GM04503 (cell line): ENCODE measurements at regions not wholly inside any gene's neighbourhood (a gene's known extent, or its start where the extent isn't known, plus 50 kb on each side); places are given as distances from the start of the nearest gene placed in this dataset.
"Not testable (repeated sequence)": the region's sequence is repeated elsewhere in the genome, so short reads cannot be mapped to it uniquely, and the experiment has no call there.

Experiments used
- DNase-seq: peaks from one replicate; pipeline ENCODE4 v3.0.0-alpha.2; 2012; ENCODE audit warnings: low read depth

DNA sequence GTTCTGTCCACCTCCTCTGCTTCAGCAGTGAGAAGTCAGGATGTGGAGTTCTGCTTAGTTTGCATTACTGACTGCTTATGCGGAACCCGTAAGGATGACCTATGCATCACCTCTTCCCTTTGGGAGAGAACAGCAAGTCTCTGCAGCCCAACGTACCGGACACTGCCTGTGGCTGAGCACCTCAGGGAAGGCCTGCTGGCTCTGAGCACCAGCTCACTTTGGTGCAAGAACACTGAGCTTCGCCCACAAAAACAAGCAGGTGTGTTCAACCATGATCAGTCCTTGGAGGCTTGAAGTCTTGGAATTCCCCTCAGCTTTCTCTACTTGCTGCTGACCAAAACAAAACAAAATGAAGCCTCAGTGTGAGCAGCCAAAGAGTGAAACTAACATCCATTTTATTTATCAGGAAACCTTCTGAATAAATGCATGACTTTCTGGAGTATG, 52.7 kb upstream of the NCK2 start:
- DNase-seq, result no peak

DNA sequence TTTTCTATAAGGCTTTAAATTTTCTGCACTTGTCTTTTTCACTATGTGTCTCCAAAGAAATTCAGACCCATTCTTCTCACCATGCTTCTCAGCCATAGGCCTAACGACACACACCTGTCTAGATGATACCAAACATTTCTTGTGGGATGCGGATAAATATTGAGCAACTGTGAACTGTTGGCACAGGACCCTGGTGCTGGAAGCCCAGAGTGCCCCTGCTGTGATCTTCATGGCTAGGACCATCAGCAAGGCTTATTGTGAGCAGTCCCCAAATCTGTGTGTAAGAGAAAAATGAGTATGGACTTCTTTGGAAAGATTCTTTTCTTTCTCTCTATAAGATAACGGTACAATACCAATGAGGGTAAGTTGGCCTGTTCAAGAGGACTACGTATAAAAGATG, 54.1 kb upstream of the NCK2 start:
- DNase-seq, result no peak

DNA sequence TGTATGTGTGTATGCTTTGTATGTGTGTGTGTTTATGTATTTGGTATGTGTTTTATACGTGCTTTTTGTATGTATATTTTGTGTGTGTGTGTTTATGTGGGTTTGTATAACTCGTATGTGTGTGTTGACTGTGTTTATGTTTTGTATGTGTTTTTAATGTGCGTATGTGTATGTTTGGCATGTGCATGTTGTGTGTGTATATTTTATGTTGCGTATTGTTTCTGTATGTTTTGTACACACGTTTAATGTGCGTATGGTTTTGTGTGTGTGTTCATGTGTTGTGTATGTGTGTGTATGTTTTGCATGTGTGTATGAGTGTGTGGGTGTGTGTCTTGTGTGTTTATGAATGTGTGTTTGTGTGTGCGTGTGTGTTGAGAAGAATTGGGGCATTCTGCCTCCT, 55.2 kb upstream of the NCK2 start:
- no peak for DNase-seq

DNA sequence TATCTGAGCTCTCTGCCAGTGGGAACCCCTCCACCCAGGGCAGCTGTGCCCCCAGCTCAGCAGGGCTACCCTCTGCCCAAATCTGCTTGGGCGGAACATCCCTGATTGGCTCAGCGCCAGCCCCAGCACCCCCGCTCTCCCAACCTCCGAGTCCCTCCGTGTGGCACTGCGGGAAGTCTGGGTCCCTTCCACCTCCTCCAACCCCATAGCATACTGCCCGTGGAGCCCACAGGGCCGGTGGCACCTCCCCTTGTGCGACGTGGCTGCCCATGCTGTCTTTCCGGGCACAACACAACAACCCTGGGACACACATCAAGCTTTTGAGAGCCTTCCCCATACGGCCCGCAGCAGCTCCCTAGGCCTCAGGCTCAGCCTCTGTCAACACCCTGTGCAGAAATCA, 55.8 kb upstream of the NCK2 start:
- no peak for DNase-seq

DNA sequence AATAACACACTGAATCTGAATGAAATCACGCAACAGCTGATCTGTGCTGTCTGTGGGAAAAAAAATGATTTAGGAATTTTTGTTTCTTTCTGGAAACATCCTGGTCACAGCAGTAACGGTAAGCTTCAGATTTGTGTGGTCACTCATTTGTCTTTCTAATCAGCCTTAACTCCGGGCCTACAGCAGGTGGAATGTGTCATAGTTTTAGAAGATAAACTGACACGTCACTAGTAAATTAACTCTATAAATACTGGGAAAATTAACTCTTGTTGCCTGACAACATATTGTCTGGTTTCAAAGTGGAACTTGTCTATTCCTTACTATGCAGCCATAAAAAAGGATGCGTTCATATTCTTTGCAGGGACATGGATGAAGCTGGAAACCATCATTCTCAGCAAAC, 58.1 kb upstream of the NCK2 start:
- DNase-seq, result no peak

DNA sequence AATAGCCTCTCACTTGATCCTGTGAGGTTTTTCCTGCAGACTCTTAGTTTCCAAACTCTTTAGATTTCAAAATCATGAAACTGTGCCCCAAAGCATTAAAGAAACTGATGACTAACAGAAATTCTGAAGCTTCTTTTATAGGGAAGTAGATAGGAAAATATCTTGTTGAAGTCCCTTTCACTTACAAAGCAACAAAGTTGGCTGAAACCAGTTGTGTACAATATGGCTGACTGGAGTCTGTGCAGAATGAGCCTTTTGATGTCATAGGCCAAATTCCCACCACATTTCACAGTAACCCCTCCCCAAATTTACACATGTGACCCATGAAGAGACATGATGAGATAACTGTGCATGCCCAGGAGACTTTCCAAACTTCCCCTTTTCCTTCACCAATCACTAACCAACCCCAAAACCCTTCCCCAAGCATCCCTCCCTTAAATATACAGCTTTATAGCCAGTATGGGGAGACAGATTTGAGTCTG, 61.7 kb upstream of the NCK2 start:
- no peak for DNase-seq

DNA sequence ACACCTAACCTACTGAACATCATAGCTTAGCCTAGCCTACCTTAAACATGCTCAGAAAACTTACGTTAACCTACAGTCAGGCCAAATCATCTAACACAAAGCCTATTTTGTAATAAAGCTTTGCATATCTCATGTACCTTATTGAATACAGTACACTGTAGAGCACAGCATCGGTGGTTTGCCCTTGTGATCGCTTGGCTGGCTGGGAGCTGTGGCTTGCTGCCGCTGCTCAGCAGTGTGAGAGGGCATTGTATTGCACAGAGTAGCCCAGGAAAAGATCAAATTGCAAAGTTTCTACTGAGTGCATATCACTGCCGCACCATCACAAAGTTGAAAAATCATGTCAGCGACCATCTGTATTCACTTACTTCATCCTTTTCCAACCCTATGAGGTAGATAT, 62.3 kb upstream of the NCK2 start:
- no peak for DNase-seq

DNA sequence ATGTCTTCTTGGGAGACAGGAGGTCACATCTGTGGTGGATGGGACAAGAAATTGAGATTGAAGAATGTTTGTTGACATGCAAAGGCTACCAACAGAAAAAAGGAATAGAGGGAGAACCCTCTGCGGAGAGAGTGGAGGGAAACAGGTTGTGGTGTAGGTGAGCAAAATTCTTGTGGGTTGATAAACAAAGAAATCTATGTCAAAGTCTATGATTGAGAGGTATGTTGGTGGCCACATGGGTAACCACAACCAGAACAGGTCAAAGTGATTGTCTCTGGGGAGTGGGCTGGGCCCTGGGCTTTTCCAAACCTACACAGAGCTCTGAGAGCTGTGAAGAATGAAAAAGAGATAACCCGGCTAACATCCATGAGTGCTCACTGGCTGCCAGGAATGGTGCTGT, 62.8 kb upstream of the NCK2 start:
- no peak for DNase-seq

DNA sequence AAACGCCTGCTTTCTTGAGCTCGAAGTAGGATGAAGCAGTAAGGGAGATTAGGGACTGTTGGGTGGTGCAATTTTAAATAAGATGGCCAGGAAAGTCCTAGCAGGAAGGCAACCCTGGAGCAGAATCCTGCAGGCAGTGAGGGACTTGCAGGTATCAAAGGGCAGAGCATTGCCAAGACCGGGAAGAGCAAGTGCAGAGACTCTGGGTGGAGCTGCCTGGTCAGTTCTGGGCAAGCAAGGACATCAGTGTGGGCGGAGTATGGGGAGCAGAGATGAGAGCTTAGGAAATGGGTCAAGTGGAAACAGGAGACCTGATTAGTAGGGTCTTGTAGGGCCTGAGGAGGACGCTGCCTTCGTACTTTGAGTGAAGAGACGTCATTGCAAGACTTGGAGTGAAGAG, 64.4 kb upstream of the NCK2 start:
- DNase-seq, result no peak

DNA sequence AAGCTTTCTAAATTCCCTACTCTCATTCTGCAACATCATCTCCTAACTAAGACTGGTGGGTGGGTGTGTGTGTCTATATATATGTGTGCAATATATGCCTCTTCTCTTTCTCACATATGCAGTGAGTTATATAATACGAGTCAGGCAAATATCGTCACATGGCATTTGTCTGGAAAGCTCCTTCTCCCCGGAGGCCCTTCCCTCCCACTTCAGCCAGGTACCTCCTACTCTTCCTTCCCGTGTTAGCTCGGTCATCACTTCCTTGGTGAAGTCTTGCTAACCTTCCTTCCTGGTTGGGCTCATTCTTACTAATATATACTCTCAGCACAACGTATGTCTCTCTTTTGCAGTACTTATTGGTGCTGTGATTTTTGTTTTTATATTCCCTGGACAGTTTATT, 66.4 kb upstream of the NCK2 start:
- DNase-seq, result no peak

DNA sequence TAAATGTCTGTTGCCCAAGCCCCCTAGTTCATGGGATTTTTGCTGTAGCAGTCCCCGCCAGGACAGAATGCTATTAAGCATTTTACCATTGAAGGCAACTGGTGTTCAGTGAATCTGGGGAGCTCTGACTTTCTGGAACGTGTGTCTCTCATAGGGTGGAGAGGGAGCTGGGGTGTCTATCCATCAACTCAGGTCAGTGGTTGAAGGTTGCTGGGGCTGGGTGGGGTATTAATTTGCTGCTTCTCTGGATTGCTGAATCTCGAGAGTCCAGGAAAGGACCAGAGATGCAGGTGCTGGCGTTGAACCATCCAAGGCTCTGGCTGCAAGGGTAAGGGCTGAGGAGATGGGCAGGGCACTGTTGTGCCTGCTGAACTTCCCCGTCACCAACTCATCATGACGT, 66.8 kb upstream of the NCK2 start:
- DNase-seq, result no peak

DNA sequence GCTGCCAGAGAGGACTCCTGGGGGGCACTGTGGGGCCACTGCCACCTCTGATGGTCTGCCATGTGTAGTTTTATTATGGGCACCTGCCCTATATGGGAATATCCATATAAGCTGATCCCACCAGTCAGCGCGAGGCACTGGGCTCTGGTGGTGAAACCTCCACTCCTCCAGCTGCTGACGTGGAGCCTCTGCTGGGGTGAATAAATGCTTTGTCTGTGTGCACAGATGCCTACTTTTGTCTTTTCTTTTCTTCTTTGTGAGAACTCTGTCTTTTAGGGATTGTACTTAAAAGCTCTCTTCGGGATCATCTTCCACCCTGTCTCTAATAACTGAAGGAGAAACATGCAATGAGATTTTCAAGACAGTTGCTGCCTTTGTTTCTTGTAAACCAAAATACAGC, 68.9 kb upstream of the NCK2 start:
- DNase-seq, result no peak

DNA sequence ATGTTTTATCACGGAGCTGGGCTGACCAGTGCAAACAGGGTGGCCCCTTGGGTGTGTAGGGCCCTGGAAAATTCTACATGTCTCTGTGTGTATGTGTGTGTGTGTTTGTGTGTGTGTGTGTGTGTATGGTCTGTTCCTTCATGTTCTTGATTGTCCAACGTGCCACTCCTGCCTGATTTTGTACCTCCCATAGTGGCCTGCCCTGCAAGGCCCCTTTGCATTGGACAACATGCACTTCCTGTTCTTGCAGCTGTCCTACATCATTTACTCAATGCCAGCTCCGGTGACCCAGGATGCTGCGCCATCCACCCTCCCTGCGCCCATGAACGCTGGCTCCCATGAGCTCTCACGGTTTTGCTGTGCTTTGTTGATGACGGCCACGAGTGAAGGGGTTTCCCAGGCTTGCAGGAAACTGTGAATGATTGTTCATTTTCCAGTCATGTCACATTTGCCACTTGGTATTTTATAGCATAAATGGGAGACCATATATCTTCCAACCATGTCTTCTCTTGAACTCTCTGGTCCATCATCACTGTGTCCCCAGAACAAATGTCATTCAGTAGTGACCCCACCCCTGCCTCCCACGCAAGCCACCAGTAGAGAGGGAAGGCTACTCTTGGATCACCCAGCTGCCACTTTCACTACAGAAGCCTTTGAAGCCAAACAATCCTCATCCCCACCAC, 69.7 kb upstream of the NCK2 start:
- DNase-seq, result no peak

DNA sequence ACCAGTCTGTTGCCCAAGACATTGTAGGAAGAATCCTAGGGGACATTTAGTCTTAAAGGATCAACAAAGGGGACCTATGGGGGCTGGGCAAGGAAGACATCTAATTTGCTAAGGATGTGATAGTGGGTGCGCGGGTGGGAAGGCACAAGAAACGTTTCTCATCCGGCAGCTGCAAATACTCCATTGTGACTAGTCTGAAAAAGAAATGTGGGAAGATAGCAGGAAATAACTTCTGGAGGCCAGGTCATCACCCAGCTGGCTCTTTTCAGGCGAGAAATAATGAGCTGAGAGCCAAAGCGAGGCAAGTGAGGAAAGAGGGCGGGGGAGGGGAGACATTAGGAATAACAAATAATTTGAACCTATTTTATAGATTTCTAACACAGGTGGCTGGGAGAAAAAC, 70.3 kb upstream of the NCK2 start:
- DNase-seq, result no peak

DNA sequence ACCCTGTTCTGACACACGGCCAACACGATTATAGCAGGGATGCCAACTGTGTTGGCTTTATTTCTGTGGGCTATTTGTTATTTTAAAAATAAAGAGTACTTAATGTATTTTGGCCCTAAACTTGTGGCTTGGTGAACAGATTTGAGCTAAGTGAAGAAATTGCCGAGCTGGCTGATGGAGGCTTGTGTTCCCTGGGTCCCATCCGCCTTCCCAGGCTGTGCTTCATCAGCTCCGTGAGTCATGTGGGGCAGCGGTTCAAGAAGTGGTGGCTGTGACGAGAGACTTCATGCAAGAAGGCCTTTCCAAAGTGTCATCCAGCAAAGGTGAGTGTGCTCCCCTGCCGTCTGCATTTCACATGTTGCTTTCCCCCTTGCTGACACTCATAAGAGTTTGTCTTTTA, 73.6 kb upstream of the NCK2 start:
- DNase-seq, result peak; percentile 15

DNA sequence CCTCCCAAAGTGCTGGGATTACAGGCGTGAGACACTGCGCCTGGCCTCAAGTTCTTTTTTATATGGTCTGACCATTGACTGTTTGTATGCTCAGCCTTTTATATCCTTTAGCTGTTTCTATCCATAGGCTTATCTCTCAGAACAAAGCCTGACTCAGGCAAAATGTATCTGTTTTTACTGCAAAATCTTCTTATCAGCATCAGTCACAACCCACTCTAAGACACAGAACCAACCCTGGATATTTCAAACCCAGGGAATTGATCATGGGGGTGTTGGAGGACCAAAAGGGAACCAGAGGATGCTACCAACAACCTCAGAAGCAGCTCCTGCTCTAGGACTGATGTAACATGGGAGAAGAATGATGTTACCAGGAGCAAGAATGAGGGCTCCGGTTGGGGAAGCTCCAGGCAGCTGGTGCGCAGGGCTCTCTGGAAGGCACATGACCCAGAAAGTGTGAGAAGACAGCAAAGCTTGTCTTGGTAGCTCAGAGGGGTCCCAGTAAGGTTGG, 75.3 kb upstream of the NCK2 start:
- no peak for DNase-seq

DNA sequence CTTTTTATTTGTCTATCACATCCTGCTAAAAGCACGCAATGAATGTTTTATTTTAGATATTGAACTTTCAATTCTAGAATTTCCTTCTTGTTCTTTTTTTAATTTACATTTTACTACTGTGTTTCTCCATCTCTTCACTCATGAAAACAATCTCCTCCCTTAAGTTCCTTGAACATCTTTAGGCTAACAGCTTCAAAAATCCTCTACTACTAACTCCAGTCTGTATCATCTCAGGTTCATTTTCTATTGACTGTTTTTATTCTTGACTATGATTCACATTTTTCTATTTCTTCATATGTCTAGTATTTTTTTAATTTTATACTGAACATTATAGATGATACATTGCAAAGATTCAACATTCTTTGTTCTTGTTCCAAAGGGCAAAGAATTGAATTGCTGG, 79.2 kb upstream of the NCK2 start:
- no peak for DNase-seq

DNA sequence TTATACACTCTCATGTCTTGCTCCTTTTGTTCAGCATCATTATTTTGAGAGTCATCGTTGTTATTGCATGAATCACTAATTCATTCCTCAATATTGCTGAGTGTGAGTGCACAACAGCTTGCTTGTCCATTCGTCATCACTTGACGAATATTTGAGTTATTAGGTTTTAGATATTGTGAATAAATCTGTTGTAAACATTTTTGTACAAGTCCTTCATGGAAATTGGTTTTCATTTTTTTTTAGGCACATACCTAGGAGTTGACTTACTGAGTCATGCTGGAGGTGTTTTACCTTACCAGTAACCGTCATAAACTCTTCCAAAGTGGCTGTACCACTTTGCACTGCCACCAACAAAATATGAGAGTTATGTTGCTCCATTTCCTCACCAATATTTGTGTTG, 84.2 kb upstream of the NCK2 start:
- DNase-seq, result no peak

DNA sequence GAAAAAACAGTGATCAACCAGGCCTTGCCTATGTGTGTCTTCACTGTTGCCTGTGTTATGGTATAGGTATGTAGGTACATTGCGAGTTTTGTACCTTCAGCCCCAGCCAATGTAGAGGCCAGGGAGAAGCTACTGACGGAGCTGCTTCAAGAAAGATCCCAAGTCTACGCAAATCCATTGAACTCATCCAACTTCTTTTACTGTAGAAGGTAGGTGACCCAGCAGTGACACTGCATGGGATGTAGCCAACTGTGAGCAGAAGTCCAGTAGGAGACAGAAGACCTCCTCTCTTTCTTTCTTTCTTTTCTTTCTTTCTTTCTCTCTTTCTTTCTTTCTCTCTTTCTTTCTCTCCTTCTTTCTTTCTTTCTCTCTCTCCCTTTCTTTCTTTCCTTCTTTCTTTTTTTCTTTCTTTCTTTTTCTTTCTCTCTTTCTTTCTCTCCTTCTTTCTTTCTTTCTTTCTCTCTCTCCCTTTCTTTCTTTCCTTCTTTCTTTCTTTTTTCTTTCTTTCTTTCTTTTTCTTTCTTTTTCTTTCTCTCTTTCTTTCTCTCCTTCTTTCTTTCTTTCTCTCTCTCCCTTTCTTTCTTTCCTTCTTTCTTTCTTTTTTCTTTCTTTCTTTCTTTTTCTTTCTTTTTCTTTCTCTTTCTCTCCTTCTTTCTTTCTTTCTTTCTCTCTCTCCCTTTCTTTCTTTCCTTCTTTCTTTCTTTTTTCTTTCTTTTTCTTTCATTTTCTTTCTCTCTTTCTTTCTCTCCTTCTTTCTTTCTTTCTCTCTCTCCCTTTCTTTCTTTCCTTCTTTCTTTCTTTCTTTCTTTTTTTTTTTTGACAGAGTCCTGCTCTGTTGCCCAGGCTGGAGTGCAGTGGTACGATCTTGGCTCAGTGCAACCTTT, 88.7 kb upstream of the NCK2 start:
- DNase-seq, result not testable (repeated sequence)

DNA sequence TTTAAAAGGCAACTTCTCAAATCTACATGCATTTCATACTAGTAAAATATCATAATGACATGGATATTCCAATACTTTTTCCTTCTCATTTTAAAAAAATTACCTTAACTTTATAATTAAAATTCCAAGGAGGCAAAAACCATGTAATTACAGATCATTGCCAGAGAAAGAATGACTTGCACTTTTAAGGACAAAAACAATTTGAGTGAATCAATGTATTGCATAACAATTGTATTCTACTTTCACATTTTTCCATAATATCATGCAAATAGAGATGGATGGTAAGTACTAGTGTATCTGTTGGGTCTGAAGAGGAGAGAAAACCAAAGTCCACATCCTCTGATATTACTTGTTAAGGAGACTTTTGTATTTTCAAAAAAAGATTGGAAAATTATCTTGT, 89.5 kb upstream of the NCK2 start:
- no peak for DNase-seq

DNA sequence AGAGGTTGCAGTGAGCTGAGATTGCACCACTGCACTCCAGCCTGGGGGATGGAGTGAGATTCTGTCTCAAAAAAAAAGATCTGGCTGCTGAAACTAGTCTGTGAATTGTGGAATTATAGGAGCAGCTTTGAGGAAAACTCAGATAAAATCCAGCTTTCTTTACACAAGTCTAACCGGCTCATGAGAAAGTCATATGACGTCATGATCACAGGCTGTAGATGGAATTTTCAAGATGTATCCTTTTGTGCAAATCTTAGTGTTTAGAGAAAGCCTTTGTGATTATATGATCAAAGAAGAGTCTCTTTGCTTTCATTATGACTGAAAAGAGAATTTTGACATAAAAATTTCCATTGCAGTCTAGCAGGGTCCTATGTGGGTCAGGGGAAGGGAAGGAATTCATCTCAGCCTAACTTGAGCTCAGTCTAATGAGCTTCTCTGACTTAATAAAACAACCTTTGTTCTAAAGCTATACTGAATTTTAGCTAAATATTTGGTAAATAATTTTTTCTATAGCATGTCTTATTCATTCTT, 90.2 kb upstream of the NCK2 start:
- DNase-seq, result no peak

DNA sequence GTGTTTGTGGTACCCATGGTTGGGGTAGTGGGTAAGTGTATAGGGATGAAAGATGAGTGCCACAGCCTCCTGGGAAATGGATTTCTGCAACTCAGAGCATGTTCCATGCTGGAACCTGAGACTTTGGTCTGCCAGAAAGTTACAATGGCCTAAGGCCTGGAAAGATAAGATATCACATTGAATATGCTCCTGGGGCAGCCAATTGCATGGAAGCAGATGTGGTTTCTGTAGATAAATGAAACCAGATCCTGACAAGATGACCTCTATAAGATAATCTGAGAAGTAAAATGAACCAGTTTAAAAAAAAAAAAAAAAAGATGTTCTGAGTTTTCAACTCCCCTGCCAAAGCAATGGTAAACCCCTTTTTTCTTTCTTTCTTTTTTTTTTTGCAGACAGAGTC, 91.4 kb upstream of the NCK2 start:
- DNase-seq, result no peak
